ENCODE measurements at regions not wholly inside any gene's neighbourhood (a gene's known extent, or its start where the extent isn't known, plus 50 kb on each side); places are given as distances from the start of the nearest gene placed in this dataset.
"Not testable (repeated sequence)": the region's sequence is repeated elsewhere in the genome, so short reads cannot be mapped to it uniquely, and the experiment has no call there.

DNA sequence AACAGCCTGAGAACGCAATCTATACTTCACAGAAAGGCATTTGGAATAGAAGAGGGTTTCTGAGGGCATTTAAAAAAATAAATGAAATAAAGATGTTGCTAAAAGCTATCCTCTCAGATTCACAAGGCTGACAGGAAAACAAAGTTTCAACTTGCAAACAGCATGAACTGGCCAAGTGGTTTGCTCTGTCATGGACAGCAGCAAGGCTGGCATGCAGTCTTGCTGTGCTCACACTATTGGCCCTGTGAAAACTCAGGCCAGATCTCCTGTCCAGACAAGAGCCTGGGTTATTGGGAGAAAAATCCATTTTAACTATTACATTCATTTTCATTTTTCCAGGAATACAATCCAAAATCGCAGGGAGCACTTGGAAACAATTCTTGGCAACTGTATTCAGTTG is 506.2 kb upstream of the SLC35B3 start:
- no peak for DNase-seq

DNA sequence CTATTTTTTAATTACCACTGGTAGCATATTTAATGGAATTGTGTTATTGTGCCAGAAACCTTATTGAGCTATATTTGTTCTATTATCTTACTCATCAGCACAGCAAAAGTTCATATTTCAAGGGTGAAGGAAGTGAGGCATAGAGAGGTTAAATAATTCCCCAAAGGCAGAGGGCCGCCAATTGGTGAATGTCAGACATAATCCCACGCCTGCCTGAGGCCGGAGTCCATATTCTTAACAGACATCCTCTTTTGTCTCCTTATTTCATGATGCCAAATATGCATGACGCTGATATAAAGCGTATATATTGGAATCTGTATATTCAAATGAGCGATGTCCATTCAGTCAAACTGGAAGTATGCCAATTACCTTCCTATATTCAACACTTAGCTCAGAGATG is 505.0 kb upstream of the SLC35B3 start:
- no peak for DNase-seq

DNA sequence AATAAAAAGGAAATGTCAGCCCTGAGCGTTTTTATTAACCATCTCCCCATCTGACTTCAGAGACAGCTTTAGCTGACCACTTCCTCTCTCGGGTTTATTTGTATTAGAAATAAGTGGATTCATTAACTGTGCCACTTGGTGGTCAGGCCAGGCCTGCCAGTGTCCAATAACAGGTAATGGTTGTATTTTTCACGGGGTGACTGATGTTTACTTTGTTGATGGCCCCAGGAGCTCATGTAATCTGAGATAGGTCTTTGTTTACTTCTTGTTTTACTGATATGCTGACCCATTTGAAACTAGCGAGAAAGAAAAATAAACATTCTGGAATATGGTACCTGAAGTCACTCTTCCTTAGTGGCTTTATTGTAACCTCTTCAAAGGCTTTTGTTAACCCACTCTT is 504.3 kb upstream of the SLC35B3 start:
- no peak for DNase-seq

DNA sequence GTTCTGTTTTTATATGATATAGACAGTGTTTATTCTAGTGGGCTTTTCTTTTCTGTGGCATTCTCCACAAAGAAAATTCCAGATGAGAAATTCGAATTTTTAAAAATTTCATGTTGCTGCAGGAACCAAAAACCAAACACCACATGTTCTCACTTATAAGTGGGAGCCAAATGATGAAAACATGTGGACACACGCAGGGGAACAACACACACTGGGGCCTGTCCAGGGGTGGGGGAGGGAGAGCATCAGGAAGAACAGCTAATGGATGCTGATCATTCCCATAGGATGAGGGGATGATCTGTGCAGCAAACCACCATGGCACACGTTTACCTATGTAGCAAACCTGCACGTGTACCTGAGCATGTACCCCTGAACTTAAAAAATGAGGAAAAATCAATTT is 499.0 kb upstream of the SLC35B3 start:
- no peak for DNase-seq

DNA sequence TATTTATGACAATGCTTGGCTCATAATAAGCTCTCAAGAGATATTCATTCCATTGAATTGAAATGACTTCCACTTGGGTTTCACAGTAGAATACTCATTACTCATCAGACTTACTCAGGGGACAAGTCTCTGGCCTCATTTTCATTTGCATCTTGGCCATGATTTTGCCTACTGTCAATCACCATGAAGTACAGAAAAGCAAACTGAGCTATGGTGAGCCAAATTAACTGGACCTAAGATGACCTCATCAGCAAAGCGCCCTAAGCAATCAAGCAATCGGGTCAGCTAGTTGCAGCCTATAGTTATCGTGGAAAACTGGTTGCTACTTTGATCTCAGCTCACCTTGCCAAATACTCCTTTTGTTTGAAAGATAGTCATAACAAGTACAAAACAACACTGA is 494.7 kb upstream of the SLC35B3 start:
- DNase-seq = no peak

DNA sequence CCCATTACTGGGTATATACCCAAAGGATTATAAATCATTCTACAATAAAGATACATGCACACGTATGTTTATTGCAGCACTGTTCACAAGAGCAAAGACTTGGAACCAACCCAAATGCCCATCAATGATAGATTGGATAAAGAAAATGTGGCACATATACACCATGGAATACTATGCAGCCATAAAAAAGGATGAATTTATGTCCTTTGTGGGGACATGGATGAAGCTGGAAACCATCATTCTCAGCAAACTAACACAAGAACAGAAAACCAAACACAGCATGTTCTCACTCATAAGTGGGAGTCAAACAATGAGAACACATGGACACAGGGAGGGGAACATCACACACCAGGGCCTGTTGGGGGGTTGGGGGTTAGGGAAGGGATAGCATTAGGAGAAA is 484.9 kb upstream of the SLC35B3 start:
- not testable (repeated sequence) for DNase-seq

DNA sequence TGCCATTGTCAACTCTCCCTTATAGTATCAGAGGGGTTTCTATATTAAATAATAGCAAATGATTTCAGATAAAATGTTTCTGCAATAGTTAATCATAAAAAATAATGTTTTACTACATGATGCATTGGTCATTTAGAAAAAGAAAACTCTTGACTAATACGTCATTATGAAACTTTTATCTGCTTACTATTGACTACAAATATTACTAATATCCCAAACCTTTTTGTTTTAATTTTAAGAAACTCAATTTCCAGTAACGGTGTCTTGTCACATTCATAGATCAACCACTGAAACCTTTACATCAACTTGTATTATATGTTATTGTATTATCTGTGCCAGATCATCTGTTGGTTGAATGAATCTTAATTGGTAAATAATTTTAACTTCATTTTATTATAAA is 482.9 kb upstream of the SLC35B3 start:
- DNase-seq = no peak

DNA sequence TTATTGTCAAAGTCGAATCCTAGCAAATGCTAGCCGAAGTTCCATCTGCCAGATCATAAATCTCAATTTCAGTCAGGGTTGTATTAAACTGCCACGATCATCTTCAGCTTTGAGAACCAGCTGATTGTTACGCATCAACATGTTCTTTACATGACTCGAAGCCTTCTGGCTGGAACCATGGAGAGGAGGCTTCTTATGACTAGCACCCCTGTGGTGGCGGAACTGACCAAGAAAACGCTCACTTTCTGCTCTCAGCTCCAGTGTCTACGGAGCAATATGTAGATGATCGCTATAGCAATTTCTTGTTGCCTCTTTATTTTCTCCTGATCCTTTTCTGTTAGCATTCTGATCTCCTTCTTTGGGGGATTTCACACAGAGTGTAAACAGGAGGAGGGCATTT is 479.4 kb upstream of the SLC35B3 start:
- no peak for DNase-seq

DNA sequence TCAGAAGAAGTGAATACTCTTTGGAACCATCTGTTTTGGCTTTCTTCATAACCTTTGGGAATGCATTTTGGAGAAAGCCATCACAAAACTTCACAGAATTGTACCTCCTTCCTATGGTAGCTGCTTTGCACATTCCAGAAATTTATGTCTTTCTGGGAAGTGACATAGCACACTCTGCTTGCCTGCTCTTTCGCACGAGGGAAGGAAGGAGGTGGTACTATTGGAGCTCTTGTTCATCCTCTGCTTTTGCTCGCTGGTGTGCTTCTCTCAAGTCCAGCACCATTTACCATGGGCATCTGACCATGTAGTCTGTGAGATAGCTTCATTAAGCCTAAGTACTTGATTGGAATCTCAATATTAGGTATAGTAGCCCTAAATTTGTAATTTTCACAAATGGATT is 473.3 kb upstream of the SLC35B3 start:
- no peak for DNase-seq

DNA sequence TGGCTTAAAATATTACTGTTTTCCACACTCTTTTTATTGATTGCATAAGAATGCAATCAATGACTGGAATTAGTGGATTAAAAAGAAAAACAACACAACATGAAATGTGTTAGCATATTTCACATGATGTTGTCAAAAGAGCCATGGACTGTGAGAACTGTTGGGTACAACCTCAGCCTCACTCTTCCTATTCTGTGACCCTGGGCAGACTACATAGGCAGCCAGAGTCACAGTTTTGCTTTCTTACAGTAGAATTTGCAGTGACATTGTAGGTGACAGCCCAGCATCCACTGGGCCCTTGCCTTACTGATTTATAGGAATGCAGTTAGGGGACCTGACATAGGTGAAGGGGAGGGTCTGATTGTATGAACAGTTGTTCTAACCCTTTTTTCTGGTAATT is 471.4 kb upstream of the SLC35B3 start:
- no peak for DNase-seq

DNA sequence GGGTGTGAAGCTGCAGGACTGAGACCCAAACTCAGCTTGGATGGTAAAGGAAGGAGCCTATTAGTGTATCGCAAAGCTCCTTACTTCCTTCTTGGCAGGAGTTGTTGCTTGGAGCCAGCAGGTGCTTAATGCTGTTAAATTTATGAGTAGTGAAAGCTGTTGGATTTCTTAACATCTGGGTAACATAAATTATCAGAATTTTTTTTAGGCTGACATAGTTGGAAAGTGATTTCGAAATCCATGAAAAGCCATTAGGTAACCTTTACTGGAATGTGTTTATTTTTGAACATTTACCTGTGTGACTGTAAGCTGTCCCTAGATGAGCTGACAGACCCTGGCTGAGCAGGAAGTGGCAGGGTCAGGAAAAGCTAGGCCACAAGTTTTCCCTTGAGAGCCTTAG is 470.4 kb upstream of the SLC35B3 start:
- DNase-seq = no peak

DNA sequence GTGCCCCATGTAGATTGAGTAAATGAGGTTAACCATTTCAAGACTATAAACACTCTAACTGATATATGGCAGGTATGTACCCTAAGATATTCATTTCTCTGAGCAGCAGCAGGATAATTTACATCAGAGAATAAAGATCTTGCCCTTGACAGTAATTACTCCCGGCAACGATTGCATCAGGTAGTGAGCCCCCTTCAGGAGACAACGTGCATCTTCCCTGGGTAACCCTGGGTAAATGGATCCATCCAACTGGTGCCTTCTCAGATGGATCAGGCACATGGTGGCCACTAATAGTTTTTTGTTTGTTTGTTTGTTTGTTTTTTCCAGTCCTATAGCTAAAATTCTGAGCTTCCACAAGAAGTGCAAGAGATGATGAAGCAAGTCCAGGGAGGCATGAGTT is 469.4 kb upstream of the SLC35B3 start:
- DNase-seq = no peak

DNA sequence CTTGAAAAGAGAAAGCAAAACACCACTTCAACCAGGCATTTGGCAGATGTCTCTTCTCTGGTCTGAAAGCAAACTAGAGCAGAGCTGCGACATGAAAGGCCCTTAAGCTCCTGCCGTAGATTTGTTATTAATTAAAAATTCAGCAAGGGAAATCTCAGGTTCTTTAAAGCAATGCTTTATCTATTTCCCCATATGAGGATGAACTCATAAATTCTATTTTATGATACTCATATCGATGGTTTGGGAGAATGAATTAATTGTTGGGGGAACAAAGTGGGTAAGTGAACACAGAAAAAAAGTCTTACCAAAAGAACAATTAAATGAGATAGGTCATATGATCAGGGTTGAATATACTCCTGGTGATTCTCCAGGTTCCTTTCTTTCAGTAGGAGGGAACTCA is 464.7 kb upstream of the SLC35B3 start:
- no peak for DNase-seq

DNA sequence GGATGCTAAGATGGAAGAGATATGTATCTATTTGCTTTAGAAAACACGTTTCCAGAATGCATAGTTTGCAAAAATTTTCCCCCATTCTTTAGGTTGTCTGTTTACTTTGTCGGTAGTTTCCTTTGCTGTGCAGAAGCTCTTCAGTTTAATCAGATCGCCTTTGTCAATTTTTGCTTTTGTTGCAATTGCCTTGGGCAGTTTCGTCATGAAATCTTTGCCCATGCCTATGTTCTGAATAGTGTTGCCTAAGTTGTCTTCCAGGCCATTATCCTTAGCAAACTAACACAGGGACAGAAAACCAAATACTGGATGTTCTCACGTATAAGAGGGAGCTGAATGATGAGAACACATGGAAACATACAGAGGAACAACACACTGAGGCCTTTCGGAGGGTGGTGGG is 454.2 kb upstream of the SLC35B3 start:
- no peak for DNase-seq

DNA sequence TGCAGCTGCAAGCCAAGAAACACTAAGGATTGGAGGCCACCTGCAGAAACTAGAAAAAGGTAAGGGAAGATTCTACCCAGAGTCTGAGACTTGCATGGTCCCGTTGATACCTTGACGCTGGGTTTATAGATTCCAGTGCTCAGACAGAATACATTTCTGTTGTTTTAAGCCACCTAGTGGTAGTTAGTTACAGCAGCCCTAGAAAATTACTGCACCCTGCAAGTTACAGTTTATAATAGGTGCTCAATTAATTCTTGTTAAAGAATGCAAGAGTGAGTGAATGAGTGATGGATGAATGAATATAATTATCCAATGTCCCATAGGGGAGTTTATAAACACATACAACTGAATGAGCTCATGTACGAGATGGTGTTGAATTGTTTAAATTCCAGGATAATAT is 453.1 kb upstream of the SLC35B3 start:
- no peak for DNase-seq

DNA sequence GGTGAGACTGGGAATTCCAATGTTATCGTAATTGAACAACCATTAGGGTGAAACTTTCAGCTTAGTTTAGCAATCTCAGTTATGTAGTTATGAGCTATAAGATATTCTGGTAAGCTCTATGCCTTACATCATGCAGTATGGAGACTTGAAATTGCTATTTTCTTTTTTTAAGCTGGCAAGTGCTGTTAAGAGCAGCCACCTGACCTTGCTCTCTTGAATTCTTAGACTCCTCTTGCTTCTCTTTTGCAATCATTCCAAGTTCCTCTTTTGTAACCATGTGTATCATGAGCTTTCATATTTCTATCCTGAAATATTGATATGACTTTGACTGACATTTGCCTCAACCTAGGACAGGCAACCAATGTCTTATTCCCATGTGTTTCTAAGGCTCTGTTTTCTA is 446.3 kb upstream of the SLC35B3 start:
- DNase-seq = no peak

DNA sequence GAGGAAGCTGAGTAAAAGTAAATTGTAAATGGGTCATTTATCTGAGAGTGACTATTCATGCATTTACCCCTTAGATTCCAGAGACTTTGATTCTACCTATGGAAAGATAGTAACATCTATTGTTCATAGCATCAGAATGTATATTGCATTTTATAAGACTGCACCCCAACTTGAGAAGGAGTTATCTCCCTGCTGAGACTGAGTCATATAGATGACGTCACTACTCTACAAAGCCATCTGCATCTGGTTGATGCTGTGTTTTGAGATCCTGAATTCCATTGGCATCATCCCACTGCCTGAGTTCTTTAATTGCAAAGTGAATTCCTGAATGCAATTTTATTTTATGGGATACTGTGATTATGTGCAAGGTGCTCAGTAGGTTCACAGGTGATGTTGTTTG is 444.0 kb upstream of the SLC35B3 start:
- DNase-seq = no peak

DNA sequence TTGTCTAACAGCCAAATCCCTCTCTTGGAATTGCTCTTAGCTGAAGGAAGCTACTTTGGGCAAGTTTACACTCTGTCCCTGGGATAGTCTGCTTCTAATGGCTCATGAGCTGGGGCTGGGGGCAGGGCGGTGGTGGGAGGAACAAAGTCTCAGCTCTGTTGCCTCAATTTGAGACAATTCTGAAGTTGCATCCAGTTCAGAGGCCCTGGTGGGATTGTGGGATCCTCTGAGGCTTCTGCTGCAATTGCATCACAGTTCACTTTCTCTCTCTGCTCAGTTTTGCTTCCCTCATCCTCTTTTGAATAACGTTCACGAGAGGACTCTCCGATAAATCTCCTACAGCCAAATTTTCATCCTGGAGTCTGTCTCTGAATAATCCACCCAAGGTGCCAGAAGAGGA is 440.6 kb upstream of the SLC35B3 start:
- no peak for DNase-seq

DNA sequence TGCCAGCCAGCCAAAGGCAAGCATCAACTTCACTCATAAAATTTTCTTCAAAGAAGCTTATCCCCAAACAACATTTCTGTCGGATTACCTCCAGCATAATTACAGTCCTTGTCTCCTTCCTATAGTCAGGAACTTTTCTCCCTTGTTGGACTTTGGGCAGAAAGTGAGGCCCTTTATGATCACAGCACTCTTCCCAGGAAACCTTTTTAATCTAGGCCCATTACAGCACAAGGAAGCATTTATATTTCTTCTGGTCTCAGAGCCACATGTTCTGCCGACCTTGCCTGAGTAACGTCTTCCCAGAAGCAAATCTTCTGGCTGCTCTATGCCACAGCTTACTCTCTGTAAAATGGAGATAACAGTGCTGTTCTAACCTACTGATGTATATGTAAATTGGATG is 437.2 kb upstream of the SLC35B3 start:
- no peak for DNase-seq

DNA sequence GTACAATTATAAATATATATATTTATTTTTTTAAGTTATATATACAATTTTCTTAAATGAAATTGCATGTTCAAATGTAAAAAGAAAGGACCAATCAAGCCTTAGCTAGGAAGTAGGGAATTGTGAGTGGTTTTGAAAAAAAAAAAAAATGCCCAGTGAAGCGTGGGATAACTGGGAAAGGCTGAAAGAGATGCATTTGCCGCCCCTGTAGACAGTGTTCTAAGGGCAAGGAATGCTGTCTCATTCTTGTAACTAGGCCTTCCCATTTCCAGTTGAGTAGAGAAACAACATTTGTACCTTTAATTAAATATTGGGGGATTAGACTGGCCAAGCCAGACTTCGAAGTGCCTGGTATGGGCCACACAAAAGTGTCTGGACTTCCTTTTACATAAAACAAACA is 430.1 kb upstream of the SLC35B3 start:
- no peak for DNase-seq

DNA sequence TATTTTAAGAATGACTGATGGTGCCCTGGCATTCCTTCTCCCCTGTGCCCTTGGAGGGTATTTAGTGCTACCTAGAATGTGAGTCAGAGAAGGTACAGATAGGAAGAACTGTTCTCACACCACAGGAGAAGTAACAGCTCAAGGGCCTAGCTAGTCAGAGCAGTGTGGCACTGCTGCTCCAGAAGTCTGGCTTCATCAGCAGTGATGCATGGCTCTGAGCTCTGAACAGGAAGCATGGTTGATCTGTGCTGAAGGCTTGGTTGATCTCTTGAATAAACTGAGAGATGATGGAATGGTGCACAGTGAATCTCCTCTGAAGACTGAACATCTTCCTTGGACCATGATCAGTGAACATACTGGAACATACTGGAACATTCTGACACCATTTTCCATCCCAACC is 425.3 kb upstream of the SLC35B3 start:
- DNase-seq = no peak

DNA sequence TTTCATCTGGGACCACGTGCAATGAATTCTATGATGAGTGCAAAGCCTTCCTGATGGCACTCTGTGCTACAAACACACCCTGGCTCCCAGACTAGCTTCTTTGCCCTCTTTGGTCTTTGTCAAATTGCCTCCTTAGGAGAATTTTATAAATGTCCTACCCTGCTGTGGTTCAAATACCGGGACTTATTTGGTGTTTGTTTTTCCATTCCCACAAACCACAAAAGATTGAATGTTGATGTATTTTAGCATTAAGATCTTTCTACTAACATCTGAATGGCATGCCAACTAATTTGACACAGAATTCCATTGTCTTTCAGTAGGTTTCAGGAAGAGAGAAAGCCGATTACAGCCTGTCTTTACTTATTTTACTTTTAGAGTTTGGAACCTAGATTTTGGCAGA is 424.2 kb upstream of the SLC35B3 start:
- DNase-seq = no peak

DNA sequence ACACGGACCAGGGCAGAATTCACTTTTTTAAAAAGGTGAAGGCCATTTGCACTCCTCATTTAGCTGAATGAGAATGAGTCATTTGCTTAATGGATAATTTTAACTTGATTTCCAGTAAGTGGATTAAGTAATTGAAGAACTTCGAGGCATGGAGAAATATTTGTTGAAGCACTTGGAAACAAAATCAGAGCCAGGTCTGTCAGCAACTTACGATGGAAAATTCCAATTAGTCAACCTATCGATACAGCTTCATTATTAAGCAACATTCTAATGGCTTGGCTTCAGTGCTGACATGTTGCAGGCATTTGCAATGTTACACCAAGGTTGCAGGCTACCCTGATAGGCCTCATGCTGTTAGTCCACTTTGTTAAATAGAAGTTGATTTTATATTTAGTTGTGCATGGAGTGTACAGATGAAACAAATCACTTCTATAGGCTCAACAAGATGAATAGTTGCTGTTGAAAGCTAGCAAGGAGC is 423.5 kb upstream of the SLC35B3 start:
- no peak for DNase-seq

DNA sequence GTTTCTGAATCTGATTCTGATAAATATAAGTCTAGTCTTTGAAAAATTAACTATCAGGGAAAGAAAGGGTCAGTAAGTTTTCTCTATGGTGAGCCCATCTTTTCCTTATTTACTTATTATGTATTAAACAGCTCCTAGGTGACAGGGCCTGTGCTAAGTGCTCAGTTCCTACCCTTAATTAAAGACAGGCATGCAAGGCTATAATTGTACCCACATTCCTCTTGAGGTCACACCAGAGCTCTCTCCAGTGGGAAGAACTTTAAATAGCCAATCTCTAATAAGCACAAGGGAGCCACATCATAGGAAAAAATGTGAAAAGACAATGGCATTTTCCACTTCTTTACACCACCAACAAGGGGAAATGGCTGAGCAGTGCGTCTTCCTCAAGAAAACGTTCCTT is 421.8 kb upstream of the SLC35B3 start:
- no peak for DNase-seq

DNA sequence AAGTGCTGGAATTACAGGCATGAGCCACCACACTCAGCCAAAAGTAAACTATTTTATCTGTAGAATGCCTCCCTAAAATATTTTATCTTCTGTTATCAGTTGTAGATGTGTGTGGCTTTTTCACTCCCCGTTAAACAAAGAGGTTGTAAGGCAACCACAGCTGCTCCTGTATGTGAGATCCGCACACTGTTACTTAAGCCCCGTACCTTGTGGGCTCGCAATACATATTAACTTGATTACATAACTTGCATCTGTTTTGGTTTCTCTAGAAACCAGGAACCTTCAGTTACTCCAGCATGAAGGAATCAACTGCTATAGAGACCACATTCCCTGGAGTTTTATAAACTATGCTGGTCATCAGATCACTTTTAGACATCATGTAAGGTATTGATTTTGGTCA is 420.1 kb upstream of the SLC35B3 start:
- DNase-seq = no peak

DNA sequence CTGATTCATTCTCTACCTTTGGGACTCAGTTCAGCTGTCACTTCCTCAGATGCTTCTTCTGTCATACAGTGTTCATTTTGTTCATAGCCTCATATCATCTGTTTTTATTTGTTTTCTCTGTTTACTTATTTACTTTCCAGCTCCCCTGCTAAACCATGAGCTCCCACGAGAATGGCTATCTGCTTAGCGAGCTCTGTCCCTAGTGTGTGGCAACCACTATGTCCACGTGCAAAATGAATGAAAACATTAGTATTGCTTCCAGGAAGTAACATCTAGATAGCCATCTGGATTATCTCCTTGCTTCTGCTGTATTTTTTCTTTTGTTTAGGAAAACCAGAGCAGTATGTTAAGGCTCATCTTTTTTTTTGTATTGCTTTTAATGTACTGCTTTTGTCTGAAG is 417.0 kb upstream of the SLC35B3 start:
- no peak for DNase-seq

Data from CD4-positive, alpha-beta T cell treated with Interleukin-1 beta for 1 hour (primary cell).